ENCODE measurements at regions not wholly inside any gene's neighbourhood (a gene's known extent, or its start where the extent isn't known, plus 50 kb on each side); places are given as distances from the start of the nearest gene placed in this dataset.
"Not testable (repeated sequence)": the region's sequence is repeated elsewhere in the genome, so short reads cannot be mapped to it uniquely, and the experiment has no call there.

DNA sequence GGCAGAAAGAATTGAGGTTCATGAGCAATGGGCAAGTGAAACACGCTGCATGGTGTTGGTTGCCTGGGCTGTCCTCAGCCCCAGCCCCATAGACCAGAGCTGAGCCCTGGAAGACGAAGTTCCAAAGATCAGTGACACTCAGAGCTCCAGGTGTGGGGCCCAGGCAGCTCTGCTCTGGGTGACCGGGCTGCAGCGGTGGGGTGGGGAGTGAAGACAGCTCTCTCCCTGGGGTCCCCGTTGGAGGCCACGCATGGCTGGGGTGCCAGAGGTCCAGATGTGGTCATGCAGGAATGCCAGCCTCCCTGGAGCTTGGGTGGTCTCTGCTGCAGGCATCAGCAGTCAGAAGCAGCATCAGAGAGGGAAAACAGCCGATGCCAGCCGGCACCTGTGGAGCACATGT lies 165.0 kb upstream of the ERCC6L2 start:
- Histone ChIP-seq H3K27ac (ENCODE audit: low read depth, low read length) (no peak overlapping the region), H3K27me3 (ENCODE audit: control insufficient read depth in 3 of 3, insufficient read depth in 3 of 3, low read length in 3 of 3) (no peaks in the 10 kb centered on the region)

DNA sequence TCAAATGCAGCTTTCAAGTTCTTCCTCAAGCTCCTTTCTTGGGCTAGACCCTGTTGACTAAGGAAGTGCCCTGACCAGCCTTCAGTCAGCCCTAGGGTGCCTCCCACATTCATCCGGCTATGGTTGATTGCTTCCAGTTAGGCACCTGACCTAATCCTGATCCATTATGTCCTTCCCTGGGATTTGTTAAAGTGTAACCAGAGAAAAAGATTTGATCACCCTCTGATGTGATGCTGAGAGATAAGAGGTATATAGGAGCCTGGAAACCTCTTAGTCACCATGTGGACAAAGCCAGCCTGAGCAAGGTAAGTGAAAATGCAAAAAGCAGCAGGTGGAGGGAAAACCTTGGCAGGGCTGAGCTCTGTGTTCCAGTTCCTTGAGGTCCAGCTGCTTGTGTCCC lies 178.8 kb upstream of the ERCC6L2 start:
- Histone ChIP-seq H3K9ac (ENCODE audit: low read depth in 1 of 3, low read length in 3 of 3) (no peak overlapping the region), H3K27me3 (ENCODE audit: control insufficient read depth in 3 of 3, insufficient read depth in 3 of 3, low read length in 3 of 3) (peaks cover 0 to 8% (median 0%) of the 10 kb centered on the region in 3 donors), H3K4me1 (ENCODE audit: control insufficient read depth in 3 of 3, insufficient read depth in 3 of 3, low read length in 3 of 3) (no peaks in the 10 kb centered on the region), H3K36me3 (ENCODE audit: control insufficient read depth in 3 of 3, insufficient read depth in 3 of 3, low read length in 3 of 3) (no peaks in the 10 kb centered on the region), H3K4me3 (ENCODE audit: low read length in 3 of 3) (no peak overlapping the region), H3K9me3 (ENCODE audit: control insufficient read depth in 3 of 3, low read length in 3 of 3) (peaks cover 0 to 2% (median 0%) of the 10 kb centered on the region in 3 donors), H3K27ac (ENCODE audit: low read depth, low read length) (no peak overlapping the region)

More for the DNA sequence above, 165.0 kb upstream of the ERCC6L2 start:
- Histone ChIP-seq H3K36me3 (ENCODE audit: control insufficient read depth in 3 of 3, insufficient read depth in 3 of 3, low read length in 3 of 3) (no peaks in the 10 kb centered on the region), H3K4me3 (ENCODE audit: low read length in 3 of 3) (no peak overlapping the region), H3K9me3 (ENCODE audit: control insufficient read depth in 3 of 3, low read length in 3 of 3) (peaks cover 0 to 2% (median 2%) of the 10 kb centered on the region in 3 donors), H3K9ac (ENCODE audit: low read depth in 1 of 3, low read length in 3 of 3) (no peak overlapping the region), H3K4me1 (ENCODE audit: control insufficient read depth in 3 of 3, insufficient read depth in 3 of 3, low read length in 3 of 3) (no peaks in the 10 kb centered on the region)

DNA sequence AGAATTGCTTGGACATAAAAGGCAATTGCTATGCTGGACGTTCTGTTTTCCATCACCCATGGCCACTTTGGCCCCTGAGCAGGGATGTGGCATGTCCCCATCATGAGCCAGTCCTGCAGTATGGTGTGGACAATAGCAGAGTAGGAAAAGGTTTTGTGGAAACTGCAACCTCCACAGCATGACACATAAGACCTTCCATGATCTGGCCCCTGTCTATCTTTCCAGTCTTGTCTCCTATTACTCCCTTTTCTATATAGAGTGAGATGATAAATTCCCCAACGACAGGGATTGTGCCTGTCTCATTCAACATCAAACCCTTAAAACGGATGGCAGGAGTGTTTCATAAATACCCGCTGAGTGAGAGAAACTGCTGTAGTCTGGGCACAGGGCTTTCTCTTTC lies 174.7 kb upstream of the PTCH1 start:
- H3K4me1 ChIP-seq (ENCODE audit: control insufficient read depth in 3 of 3, insufficient read depth in 3 of 3, low read length in 3 of 3) = peaks cover 0 to 2% (median 0%) of the 10 kb centered on the region in 3 donors
- peaks cover 0 to 8% (median 0%) of the 10 kb centered on the region in 3 donors for H3K27me3 ChIP-seq (ENCODE audit: control insufficient read depth in 3 of 3, insufficient read depth in 3 of 3, low read length in 3 of 3)
- H3K36me3 ChIP-seq (ENCODE audit: control insufficient read depth in 3 of 3, insufficient read depth in 3 of 3, low read length in 3 of 3) = no peaks in the 10 kb centered on the region
- H3K9ac ChIP-seq (ENCODE audit: low read depth in 1 of 3, low read length in 3 of 3) = no peak overlapping the region
- no peak overlapping the region for H3K27ac ChIP-seq (ENCODE audit: low read depth, low read length)
- no peak overlapping the region for H3K4me3 ChIP-seq (ENCODE audit: low read length in 3 of 3)
- peaks cover 0 to 2% (median 0%) of the 10 kb centered on the region in 3 donors for H3K9me3 ChIP-seq (ENCODE audit: control insufficient read depth in 3 of 3, low read length in 3 of 3)

DNA sequence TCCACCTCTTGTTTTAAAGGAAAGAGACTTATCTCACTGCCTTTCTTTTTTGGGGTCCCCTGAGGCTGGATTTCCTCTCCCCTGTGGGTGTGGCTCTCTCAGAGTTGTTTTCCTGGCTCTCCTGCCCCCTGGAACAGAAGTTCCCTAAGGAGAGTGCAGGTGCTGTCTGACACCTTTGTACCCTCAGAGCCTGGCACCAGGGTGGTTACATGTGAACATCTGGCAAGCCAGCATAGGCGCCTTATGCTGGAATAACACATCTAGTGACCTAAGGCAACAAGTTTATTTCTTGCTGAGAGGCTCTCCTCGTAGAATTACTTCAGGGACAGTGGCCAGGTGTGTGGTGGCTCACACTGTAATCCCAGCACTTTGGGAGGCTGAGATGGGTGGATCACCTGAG lies 172.9 kb upstream of the PTCH1 start:
- H3K9me3 ChIP-seq (ENCODE audit: control insufficient read depth in 3 of 3, low read length in 3 of 3) = peaks cover 0 to 2% (median 0%) of the 10 kb centered on the region in 3 donors
- H3K9ac ChIP-seq (ENCODE audit: low read depth in 1 of 3, low read length in 3 of 3) = no peak overlapping the region
- peaks cover 0 to 8% (median 0%) of the 10 kb centered on the region in 3 donors for H3K27me3 ChIP-seq (ENCODE audit: control insufficient read depth in 3 of 3, insufficient read depth in 3 of 3, low read length in 3 of 3)
- H3K4me3 ChIP-seq (ENCODE audit: low read length in 3 of 3) = no peak overlapping the region
- H3K27ac ChIP-seq (ENCODE audit: low read depth, low read length) = no peak overlapping the region
- H3K36me3 ChIP-seq (ENCODE audit: control insufficient read depth in 3 of 3, insufficient read depth in 3 of 3, low read length in 3 of 3) = no peaks in the 10 kb centered on the region
- H3K4me1 ChIP-seq (ENCODE audit: control insufficient read depth in 3 of 3, insufficient read depth in 3 of 3, low read length in 3 of 3) = peaks cover 0 to 2% (median 0%) of the 10 kb centered on the region in 3 donors

DNA sequence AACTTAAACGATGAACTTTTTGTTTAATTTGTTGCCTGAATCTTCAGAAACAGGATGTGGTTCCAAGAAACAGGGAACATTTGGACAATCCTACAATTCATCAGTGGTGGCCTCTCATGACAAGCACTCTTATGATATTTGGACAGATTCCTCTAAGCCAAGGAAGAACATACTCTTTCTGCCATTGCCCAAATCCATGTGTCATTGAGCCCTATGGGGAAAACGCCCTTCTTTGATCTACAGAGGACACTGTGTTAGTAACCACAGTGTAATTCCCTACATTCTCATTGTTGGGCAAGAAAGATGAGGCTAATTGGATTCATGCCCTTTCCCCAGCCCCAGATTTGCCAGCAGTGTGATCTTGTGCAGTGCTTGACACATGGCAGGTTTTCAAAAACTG lies 167.7 kb upstream of the PTCH1 start:
- Histone ChIP-seq H3K36me3 (ENCODE audit: control insufficient read depth in 3 of 3, insufficient read depth in 3 of 3, low read length in 3 of 3) (no peaks in the 10 kb centered on the region), H3K27me3 (ENCODE audit: control insufficient read depth in 3 of 3, insufficient read depth in 3 of 3, low read length in 3 of 3) (peaks cover 0 to 4% (median 0%) of the 10 kb centered on the region in 3 donors), H3K4me3 (ENCODE audit: low read length in 3 of 3) (no peak overlapping the region), H3K9me3 (ENCODE audit: control insufficient read depth in 3 of 3, low read length in 3 of 3) (no peaks in the 10 kb centered on the region), H3K4me1 (ENCODE audit: control insufficient read depth in 3 of 3, insufficient read depth in 3 of 3, low read length in 3 of 3) (peaks cover 0 to under 1% (median 0%) of the 10 kb centered on the region in 3 donors), H3K9ac (ENCODE audit: low read depth in 1 of 3, low read length in 3 of 3) (no peak overlapping the region), H3K27ac (ENCODE audit: low read depth, low read length) (no peak overlapping the region)

DNA sequence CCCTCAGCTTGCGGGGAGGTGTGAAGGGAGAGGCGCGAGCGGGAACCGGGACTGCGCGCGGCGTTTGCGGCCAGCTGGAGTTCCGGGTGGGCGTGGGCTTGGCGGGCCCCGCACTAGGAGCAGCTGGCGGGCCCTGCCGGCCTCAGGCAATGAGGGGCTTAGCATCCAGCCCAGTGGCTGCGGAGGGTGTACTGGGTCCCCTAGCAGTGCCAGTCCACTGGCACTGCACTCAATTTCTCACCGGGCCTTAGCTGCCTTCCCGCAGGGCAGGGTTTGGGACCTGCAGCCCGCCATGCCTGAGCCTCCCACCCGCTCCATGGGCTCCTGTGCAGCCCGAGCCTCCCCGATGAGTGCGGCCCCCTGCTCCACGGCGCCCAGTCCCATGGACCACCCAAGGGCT lies 163.5 kb upstream of the PTCH1 start:
- not testable (repeated sequence) for H3K9me3 ChIP-seq (ENCODE audit: control insufficient read depth in 3 of 3, low read length in 3 of 3); H3K36me3 ChIP-seq (ENCODE audit: control insufficient read depth in 3 of 3, insufficient read depth in 3 of 3, low read length in 3 of 3); H3K4me3 ChIP-seq (ENCODE audit: low read length in 3 of 3); H3K27me3 ChIP-seq (ENCODE audit: control insufficient read depth in 3 of 3, insufficient read depth in 3 of 3, low read length in 3 of 3); H3K27ac ChIP-seq (ENCODE audit: low read depth, low read length); H3K4me1 ChIP-seq (ENCODE audit: control insufficient read depth in 3 of 3, insufficient read depth in 3 of 3, low read length in 3 of 3); H3K9ac ChIP-seq (ENCODE audit: low read depth in 1 of 3, low read length in 3 of 3)

DNA sequence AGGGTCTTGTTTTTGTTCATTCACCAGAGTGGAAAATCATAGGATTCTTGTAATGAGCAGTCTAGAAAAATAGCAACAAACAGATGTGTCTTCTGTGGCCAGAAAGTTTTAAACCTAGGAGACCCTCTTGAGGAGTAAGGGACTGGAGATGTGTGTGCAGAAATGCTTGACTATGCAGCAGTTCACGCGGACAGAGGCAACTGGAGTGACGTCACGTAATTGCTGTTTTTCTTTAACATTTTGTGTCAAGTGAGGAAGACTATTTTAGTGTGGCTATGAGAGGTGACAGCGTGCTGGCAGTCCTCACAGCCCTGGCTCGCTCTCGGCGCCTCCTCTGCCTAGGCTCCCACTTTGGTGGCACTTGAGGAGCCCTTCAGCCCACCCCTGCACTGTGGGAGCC lies 163.1 kb upstream of the PTCH1 start:
- Histone ChIP-seq H3K9ac (ENCODE audit: low read depth in 1 of 3, low read length in 3 of 3) (no peak overlapping the region), H3K4me3 (ENCODE audit: low read length in 3 of 3) (no peak overlapping the region), H3K9me3 (ENCODE audit: control insufficient read depth in 3 of 3, low read length in 3 of 3) (no peaks in the 10 kb centered on the region), H3K4me1 (ENCODE audit: control insufficient read depth in 3 of 3, insufficient read depth in 3 of 3, low read length in 3 of 3) (no peaks in the 10 kb centered on the region), H3K36me3 (ENCODE audit: control insufficient read depth in 3 of 3, insufficient read depth in 3 of 3, low read length in 3 of 3) (no peaks in the 10 kb centered on the region), H3K27me3 (ENCODE audit: control insufficient read depth in 3 of 3, insufficient read depth in 3 of 3, low read length in 3 of 3) (peaks cover 0 to 7% (median 0%) of the 10 kb centered on the region in 3 donors), H3K27ac (ENCODE audit: low read depth, low read length) (no peak overlapping the region)

DNA sequence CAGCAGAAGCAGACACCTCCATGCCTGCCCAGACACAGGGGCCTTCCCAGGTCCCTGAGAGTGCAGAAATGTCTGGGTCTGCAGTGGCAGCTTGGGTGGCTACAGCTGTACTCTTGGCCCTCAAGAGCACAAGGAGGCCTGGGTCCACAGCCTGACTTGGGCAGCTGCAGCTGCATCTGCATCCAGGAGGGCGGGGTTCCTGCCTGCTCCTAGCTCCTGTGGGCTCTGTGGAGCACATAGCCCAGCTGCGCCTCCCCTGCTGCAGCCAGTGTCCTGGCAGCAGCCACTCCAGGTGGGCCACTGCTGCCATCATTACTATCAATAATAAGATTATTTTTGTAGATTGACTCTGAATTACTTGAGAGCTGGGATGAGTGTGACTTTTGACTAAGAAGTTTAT lies 162.0 kb upstream of the PTCH1 start:
- Histone ChIP-seq H3K36me3 (ENCODE audit: control insufficient read depth in 3 of 3, insufficient read depth in 3 of 3, low read length in 3 of 3) (no peaks in the 10 kb centered on the region), H3K4me1 (ENCODE audit: control insufficient read depth in 3 of 3, insufficient read depth in 3 of 3, low read length in 3 of 3) (no peaks in the 10 kb centered on the region), H3K27ac (ENCODE audit: low read depth, low read length) (no peak overlapping the region), H3K27me3 (ENCODE audit: control insufficient read depth in 3 of 3, insufficient read depth in 3 of 3, low read length in 3 of 3) (peaks cover 0 to 7% (median 0%) of the 10 kb centered on the region in 3 donors), H3K4me3 (ENCODE audit: low read length in 3 of 3) (no peak overlapping the region), H3K9ac (ENCODE audit: low read depth in 1 of 3, low read length in 3 of 3) (no peak overlapping the region), H3K9me3 (ENCODE audit: control insufficient read depth in 3 of 3, low read length in 3 of 3) (no peaks in the 10 kb centered on the region)

DNA sequence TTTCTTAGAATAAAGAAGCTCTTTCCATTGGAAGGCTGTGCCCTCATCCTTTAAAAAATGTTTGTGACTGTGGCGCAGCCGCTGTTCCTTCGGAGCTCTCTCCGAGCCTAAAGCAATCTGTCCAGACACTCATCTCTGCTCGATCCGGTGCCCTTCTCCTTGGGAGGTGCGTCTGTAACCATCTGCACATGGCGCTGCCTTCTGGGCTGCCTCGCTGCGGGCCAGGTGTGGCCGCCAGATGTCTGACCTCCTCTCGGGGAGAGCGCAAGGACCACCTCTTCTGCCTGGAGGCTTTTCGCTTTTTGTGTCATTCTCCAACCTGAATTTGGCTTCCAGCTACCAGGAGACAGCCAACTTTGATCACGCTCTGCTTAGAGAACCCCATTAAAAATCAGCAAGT lies 153.4 kb upstream of the PTCH1 start:
- H3K9ac ChIP-seq (ENCODE audit: low read depth in 1 of 3, low read length in 3 of 3) = no peak overlapping the region
- H3K4me3 ChIP-seq (ENCODE audit: low read length in 3 of 3) = no peak overlapping the region
- H3K9me3 ChIP-seq (ENCODE audit: control insufficient read depth in 3 of 3, low read length in 3 of 3) = no peaks in the 10 kb centered on the region
- peaks cover 0 to 20% (median 3%) of the 10 kb centered on the region in 3 donors for H3K27me3 ChIP-seq (ENCODE audit: control insufficient read depth in 3 of 3, insufficient read depth in 3 of 3, low read length in 3 of 3)
- H3K27ac ChIP-seq (ENCODE audit: low read depth, low read length) = no peak overlapping the region
- H3K36me3 ChIP-seq (ENCODE audit: control insufficient read depth in 3 of 3, insufficient read depth in 3 of 3, low read length in 3 of 3) = no peaks in the 10 kb centered on the region
- H3K4me1 ChIP-seq (ENCODE audit: control insufficient read depth in 3 of 3, insufficient read depth in 3 of 3, low read length in 3 of 3) = no peaks in the 10 kb centered on the region

DNA sequence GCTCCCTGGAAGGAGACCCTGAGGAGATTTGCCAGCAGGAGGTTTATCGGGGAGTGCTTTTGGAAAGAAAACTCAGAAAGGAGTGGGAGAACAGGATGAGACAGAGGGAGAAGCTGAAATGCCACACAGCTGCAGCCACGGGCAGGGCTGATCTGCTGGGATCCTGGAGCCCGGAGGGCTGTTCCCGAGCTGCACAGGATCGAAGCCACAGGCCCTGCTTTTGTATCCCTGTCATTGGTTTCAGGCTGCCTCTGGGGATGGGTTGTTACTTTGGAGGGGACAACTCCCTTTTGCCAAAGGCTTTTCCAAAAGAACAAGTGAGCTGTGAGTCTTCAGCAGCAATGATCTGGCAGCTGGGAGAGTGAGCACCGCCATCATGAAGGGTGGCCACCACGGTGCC lies 152.5 kb upstream of the PTCH1 start:
- Histone ChIP-seq H3K27me3 (ENCODE audit: control insufficient read depth in 3 of 3, insufficient read depth in 3 of 3, low read length in 3 of 3) (peaks cover 0 to 20% (median 3%) of the 10 kb centered on the region in 3 donors), H3K4me3 (ENCODE audit: low read length in 3 of 3) (no peak overlapping the region), H3K9me3 (ENCODE audit: control insufficient read depth in 3 of 3, low read length in 3 of 3) (no peaks in the 10 kb centered on the region), H3K9ac (ENCODE audit: low read depth in 1 of 3, low read length in 3 of 3) (no peak overlapping the region), H3K27ac (ENCODE audit: low read depth, low read length) (no peak overlapping the region), H3K36me3 (ENCODE audit: control insufficient read depth in 3 of 3, insufficient read depth in 3 of 3, low read length in 3 of 3) (no peaks in the 10 kb centered on the region), H3K4me1 (ENCODE audit: control insufficient read depth in 3 of 3, insufficient read depth in 3 of 3, low read length in 3 of 3) (no peaks in the 10 kb centered on the region)

DNA sequence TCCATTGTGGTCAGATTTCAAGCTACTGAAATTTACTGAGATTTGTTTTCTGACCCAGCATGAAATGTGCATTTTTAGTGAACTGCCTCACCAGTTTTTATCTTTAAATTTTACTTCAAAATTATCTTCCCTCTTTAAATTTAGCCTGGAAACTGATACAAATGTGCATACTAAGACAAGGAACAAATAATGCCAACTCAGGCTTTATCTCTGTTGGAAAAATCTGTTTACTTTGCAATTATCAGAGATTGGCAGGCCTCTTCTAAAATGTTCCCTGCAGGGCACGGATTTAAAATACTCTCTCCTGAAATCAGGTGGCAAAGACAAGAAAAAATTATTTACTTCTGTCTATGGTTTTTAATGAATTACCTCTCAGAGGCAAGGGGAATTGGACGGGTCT lies 151.0 kb upstream of the PTCH1 start:
- Histone ChIP-seq H3K27ac (ENCODE audit: low read depth, low read length) (no peak overlapping the region), H3K9me3 (ENCODE audit: control insufficient read depth in 3 of 3, low read length in 3 of 3) (no peaks in the 10 kb centered on the region), H3K27me3 (ENCODE audit: control insufficient read depth in 3 of 3, insufficient read depth in 3 of 3, low read length in 3 of 3) (peaks cover 0 to 25% (median 3%) of the 10 kb centered on the region in 3 donors), H3K9ac (ENCODE audit: low read depth in 1 of 3, low read length in 3 of 3) (no peak overlapping the region), H3K4me3 (ENCODE audit: low read length in 3 of 3) (no peak overlapping the region), H3K4me1 (ENCODE audit: control insufficient read depth in 3 of 3, insufficient read depth in 3 of 3, low read length in 3 of 3) (no peaks in the 10 kb centered on the region), H3K36me3 (ENCODE audit: control insufficient read depth in 3 of 3, insufficient read depth in 3 of 3, low read length in 3 of 3) (no peaks in the 10 kb centered on the region)
